B cell (primary cell): ENCODE measurements at regions not wholly inside any gene's neighbourhood (a gene's known extent, or its start where the extent isn't known, plus 50 kb on each side); places are given as distances from the start of the nearest gene placed in this dataset.

Experiments used
- ATAC-seq: fragments of 200-7000 bp; cut with Tn5 transposase; one replicate; pipeline ENCODE4 v1.10.0; 2021; ENCODE audit warnings: low read depth, mild to moderate bottlenecking, moderate number of reproducible peaks, moderate library complexity
- CTCF ChIA-PET: fragments of 350-600 bp; sonication (Branson Sonifier 250); formaldehyde crosslinking; loops from one replicate; lab custom pipeline; 2021; ENCODE audit warnings: antibody characterized with exemption, inconsistent platforms; lab: Charles Lee
- POLR2A ChIA-PET: fragments of 350-600 bp; sonication (Branson Sonifier 250); formaldehyde crosslinking; loops from one replicate; lab custom pipeline; 2021; ENCODE audit warnings: antibody characterized with exemption; lab: Charles Lee
- DNase-seq: peaks from one replicate; pipeline ENCODE4 v3.0.0; 2013
- H2AFZ ChIP-seq: 2 replicates; pipeline ENCODE4 v1.6.1; 2012; ENCODE audit warnings: mild to moderate bottlenecking, low read depth, low read length; ENCODE audit not compliant: insufficient read depth, poor library complexity, severe bottlenecking
- H3K27ac ChIP-seq, 2 donors: 1 replicate in 1 of 2; 2 replicates in 1 of 2; pipeline ENCODE4 v1.5.1; 2012 to 2013; ENCODE audit warnings: low read length in 2 of 2, mild to moderate bottlenecking in 2 of 2, moderate library complexity in 1 of 2
- H3K27me3 ChIP-seq, 4 experiments: fragments of 200-600 bp in 1 of 4; sonication (generic) in 1 of 4; replicated peaks in 1 of 4; 1 replicate in 2 of 4; 2 replicates in 2 of 4; pipeline versions ENCODE4 v1.6.1 to v1.7.0; 2013 to 2016; ENCODE audit warnings: low read length in 3 of 4, mild to moderate bottlenecking in 2 of 4, mixed read lengths in 1 of 4, moderate library complexity in 1 of 4; ENCODE audit not compliant: insufficient read depth in 4 of 4, control insufficient read depth in 3 of 4; ENCODE audit errors: control extremely low read depth in 1 of 4
- H3K36me3 ChIP-seq, 2 experiments: replicated peaks in 1 of 2; 1 replicate in 1 of 2; 2 replicates in 1 of 2; pipeline versions ENCODE4 v1.6.1 to v1.7.1; 2013; ENCODE audit warnings: low read length in 1 of 2; ENCODE audit not compliant: insufficient read depth in 2 of 2, control insufficient read depth in 1 of 2; ENCODE audit errors: control extremely low read depth in 1 of 2, extremely low read depth in 1 of 2
- H3K4me1 ChIP-seq, 2 donors: fragments of 200-600 bp in 1 of 2; sonication (generic) in 1 of 2; 1 replicate in 1 of 2; 2 replicates in 1 of 2; pipeline versions ENCODE4 v1.5.1 to v1.6.1; 2013 to 2017; ENCODE audit warnings: low read length in 2 of 2; ENCODE audit not compliant: control insufficient read depth in 2 of 2, insufficient read depth in 2 of 2
- H3K4me2 ChIP-seq: replicated peaks from 2 replicates; pipeline ENCODE3; 2012; ENCODE audit warnings: mild to moderate bottlenecking, low read depth, low read length; ENCODE audit not compliant: poor library complexity, severe bottlenecking
- H3K4me3 ChIP-seq, 5 experiments: fragments of 200-600 bp in 1 of 5; sonication (generic) in 1 of 5; 1 replicate in 3 of 5; 2 replicates in 2 of 5; pipeline versions ENCODE4 v1.5.1 to v1.7.0; 2011 to 2016; ENCODE audit warnings: low read length in 4 of 5, mild to moderate bottlenecking in 4 of 5, low read depth in 2 of 5, control low read depth in 1 of 5, moderate library complexity in 1 of 5; ENCODE audit not compliant: insufficient read depth in 1 of 5; ENCODE audit errors: control extremely low read depth in 1 of 5, extremely low read depth in 1 of 5
- H3K79me2 ChIP-seq: fragments of 200-600 bp; sonication (generic); one replicate; pipeline ENCODE4 v1.6.0; 2016; ENCODE audit warnings: low read length; ENCODE audit not compliant: control insufficient read depth, insufficient read depth
- H3K9ac ChIP-seq: fragments of 200-600 bp; sonication (generic); 2 replicates; pipeline ENCODE4 v1.6.1; 2017; ENCODE audit warnings: mild to moderate bottlenecking, low read length, moderate library complexity
- H3K9me3 ChIP-seq, 3 donors: one replicate each; pipeline versions ENCODE4 v1.6.1 to v1.7.1; 2013; ENCODE audit warnings: low read length in 2 of 3; ENCODE audit not compliant: control insufficient read depth in 2 of 3, insufficient read depth in 1 of 3; ENCODE audit errors: control extremely low read depth in 1 of 3
- H4K20me1 ChIP-seq: 2 replicates; pipeline ENCODE4 v1.6.0; 2012; ENCODE audit warnings: mild to moderate bottlenecking, low read length; ENCODE audit not compliant: insufficient read depth, control insufficient read depth, poor library complexity, severe bottlenecking
- H3K27ac Mint-ChIP-seq: one replicate; pipeline ENCODE4 v1.8.0; 2021; ENCODE audit warnings: mixed read lengths
- H3K27me3 Mint-ChIP-seq: one replicate; pipeline ENCODE4 v1.8.0; 2021; ENCODE audit warnings: mixed read lengths
- H3K4me1 Mint-ChIP-seq: one replicate; pipeline ENCODE4 v1.8.0; 2021; ENCODE audit warnings: mixed read lengths
- H3K4me3 Mint-ChIP-seq: one replicate; pipeline ENCODE4 v1.8.0; 2021; ENCODE audit warnings: mixed read lengths
- H3K9me3 Mint-ChIP-seq: one replicate; pipeline ENCODE4 v1.8.0; 2022; ENCODE audit warnings: mixed read lengths; ENCODE audit not compliant: insufficient read depth
- EZH2 ChIP-seq: IDR thresholded peaks from 2 replicates; pipeline ENCODE4 v1.6.1; 2012; ENCODE audit warnings: borderline replicate concordance, low read depth, mild to moderate bottlenecking, moderate library complexity, low read length; ENCODE audit not compliant: insufficient read depth, poor library complexity, severe bottlenecking
- WGBS: methylation state at CpG from one replicate; pipeline ENCODE4 v1.1.5; 2013; ENCODE audit warnings: missing lambda C conversion rate; ENCODE audit not compliant: insufficient coverage; 5-methylcytosine and 5-hydroxymethylcytosine counted together
- intact Hi-C: fragments of 100-400 bp; cut with micrococcal nuclease; formaldehyde crosslinking; loops from one replicate; pipeline ENCODE4 v1.10.0; 2022
- TF ChIP-seq, protein P1 (sequence below): fragments of 200-600 bp; IDR thresholded peaks from one replicate; pipeline ENCODE4 v1.8.0; 2022; ENCODE audit warnings: antibody characterized with exemption, mild to moderate bottlenecking

DNA sequence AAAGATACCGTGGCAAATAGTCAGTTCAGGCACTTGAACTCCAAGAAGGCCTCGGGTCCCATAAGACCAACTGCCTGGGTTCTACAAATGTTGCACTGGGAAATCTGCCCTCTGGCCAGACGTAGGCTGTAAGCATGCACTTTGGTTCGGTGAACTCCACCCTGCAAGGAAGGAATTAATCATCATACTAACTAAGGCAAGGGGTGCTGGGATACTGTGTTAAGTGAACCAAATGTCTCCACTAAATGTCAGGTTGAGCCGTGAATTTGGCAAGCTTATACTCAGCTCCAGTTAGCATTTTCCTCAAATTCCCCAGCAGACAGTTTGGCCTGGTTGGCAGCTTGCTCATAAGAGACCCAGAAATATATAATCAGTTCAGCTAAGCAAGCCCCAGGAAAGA is 385.9 kb downstream of the GPATCH2 start:
- ChIA-PET CTCF (no interaction called here), POLR2A (no interaction called here)
- Histone ChIP-seq H3K79me2 (no peaks in the 10 kb centered on the region), H4K20me1 (no peaks in the 10 kb centered on the region), H3K4me2 (no peak overlapping the region), H3K9ac (no peak overlapping the region), H2AFZ (no peak overlapping the region), H3K36me3 (no peaks in the 10 kb centered on the region), H3K27me3 (no peaks in the 10 kb centered on the region), H3K27ac (no peak overlapping the region), H3K4me1 (no peaks in the 10 kb centered on the region), H3K9me3 (peaks cover 0 to 3% (median 0%) of the 10 kb centered on the region in 3 donors), H3K4me3 (no peak overlapping the region)
- TF ChIP-seq, protein P1, sequence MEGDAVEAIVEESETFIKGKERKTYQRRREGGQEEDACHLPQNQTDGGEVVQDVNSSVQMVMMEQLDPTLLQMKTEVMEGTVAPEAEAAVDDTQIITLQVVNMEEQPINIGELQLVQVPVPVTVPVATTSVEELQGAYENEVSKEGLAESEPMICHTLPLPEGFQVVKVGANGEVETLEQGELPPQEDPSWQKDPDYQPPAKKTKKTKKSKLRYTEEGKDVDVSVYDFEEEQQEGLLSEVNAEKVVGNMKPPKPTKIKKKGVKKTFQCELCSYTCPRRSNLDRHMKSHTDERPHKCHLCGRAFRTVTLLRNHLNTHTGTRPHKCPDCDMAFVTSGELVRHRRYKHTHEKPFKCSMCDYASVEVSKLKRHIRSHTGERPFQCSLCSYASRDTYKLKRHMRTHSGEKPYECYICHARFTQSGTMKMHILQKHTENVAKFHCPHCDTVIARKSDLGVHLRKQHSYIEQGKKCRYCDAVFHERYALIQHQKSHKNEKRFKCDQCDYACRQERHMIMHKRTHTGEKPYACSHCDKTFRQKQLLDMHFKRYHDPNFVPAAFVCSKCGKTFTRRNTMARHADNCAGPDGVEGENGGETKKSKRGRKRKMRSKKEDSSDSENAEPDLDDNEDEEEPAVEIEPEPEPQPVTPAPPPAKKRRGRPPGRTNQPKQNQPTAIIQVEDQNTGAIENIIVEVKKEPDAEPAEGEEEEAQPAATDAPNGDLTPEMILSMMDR: no peak
- TF ChIP-seq EZH2: no peak
- Mint-ChIP-seq H3K27me3 (no peaks in the 10 kb centered on the region), H3K27ac (no peak overlapping the region), H3K9me3 (no peaks in the 10 kb centered on the region), H3K4me1 (no peaks in the 10 kb centered on the region), H3K4me3 (no peak overlapping the region)
- ATAC-seq (no peak), DNase-seq (no peak)
- WGBS: 73% methylated on average over 3 of the region's 5 CpGs
- intact Hi-C loops: no loop called here

DNA sequence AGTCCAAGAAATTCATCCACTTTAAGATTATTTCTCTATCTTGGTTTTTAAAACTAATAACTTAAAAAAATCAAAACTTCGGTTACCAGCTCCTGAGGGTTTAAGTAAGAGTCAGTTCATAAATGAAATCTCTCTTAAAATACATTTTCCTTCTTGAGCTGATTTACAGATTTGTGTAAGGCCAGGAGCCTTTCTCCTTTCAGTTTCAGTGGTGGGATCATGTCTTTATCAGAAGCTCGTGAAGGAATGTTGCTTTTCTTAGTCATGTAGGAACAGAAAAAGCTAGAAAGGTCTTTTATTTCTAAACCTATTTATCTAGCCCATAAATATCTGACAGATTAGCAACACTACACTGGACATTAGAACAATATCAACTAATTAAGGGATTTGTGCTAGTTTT is 390.2 kb downstream of the GPATCH2 start:
- POLR2A ChIA-PET: no interaction called here
- no peaks in the 10 kb centered on the region for H3K36me3 ChIP-seq

More for the DNA sequence above, 390.2 kb downstream of the GPATCH2 start:
- Histone ChIP-seq H3K4me1 (no peaks in the 10 kb centered on the region), H3K9ac (no peak overlapping the region), H4K20me1 (no peaks in the 10 kb centered on the region), H3K27me3 (no peaks in the 10 kb centered on the region), H3K9me3 (peaks cover 0 to 3% (median 0%) of the 10 kb centered on the region in 3 donors), H3K4me3 (no peak overlapping the region), H3K27ac (no peak overlapping the region), H2AFZ (no peak overlapping the region), H3K4me2 (no peak overlapping the region), H3K79me2 (no peaks in the 10 kb centered on the region)
- H3K4me1 Mint-ChIP-seq: no peaks in the 10 kb centered on the region
- CTCF ChIA-PET: no interaction called here
- intact Hi-C loops: no loop called here
- H3K27me3 Mint-ChIP-seq: no peaks in the 10 kb centered on the region
- DNase-seq (no peak), ATAC-seq (no peak)
- H3K9me3 Mint-ChIP-seq: no peaks in the 10 kb centered on the region
- H3K4me3 Mint-ChIP-seq: no peak overlapping the region
- TF ChIP-seq, protein P1: no peak
- TF ChIP-seq EZH2: no peak
- no peak overlapping the region for H3K27ac Mint-ChIP-seq
- no CpG with 5 or more reads among the region's 2 CpGs for WGBS
